Liver (tissue), 7 donors: ENCODE measurements at regions not wholly inside any gene's neighbourhood (a gene's known extent, or its start where the extent isn't known, plus 50 kb on each side); places are given as distances from the start of the nearest gene placed in this dataset.

ENCODE experiments used
- DNase-seq: peaks from one replicate; pipeline ENCODE4 v3.0.0-alpha.2; 2017; ENCODE audit warnings: low spot score
- H3K27ac ChIP-seq, 2 donors: one replicate each; pipeline ENCODE4 v1.7.0; 2013; ENCODE audit warnings: inconsistent platforms in 2 of 2, low read length in 2 of 2, control low read depth in 1 of 2, low read depth in 1 of 2, mild to moderate bottlenecking in 1 of 2
- H3K27me3 ChIP-seq, 4 donors: one replicate each; pipeline versions ENCODE4 v1.6.1 to v1.7.0; 2013; ENCODE audit warnings: low read length in 3 of 4, inconsistent platforms in 1 of 4, mild to moderate bottlenecking in 1 of 4, moderate library complexity in 1 of 4; ENCODE audit not compliant: control insufficient read depth in 4 of 4, insufficient read depth in 4 of 4
- H3K36me3 ChIP-seq, 4 donors: one replicate each; pipeline versions ENCODE4 v1.6.1 to v1.7.0; 2013; ENCODE audit warnings: low read length in 3 of 4, mild to moderate bottlenecking in 3 of 4, low read depth in 1 of 4, moderate library complexity in 1 of 4; ENCODE audit not compliant: control insufficient read depth in 4 of 4, insufficient read depth in 3 of 4
- H3K4me1 ChIP-seq, 4 donors: one replicate each; pipeline versions ENCODE4 v1.6.1 to v1.7.0; 2013; ENCODE audit warnings: low read length in 3 of 4, mild to moderate bottlenecking in 3 of 4, moderate library complexity in 1 of 4; ENCODE audit not compliant: control insufficient read depth in 4 of 4, insufficient read depth in 4 of 4
- H3K4me3 ChIP-seq, 3 donors: one replicate each; pipeline versions ENCODE4 v1.6.1 to v1.7.0; 2013; ENCODE audit warnings: low read length in 3 of 3, control low read depth in 1 of 3, low read depth in 1 of 3, mild to moderate bottlenecking in 1 of 3
- H3K9ac ChIP-seq, 2 donors: one replicate each; pipeline ENCODE4 v1.7.0; 2013; ENCODE audit warnings: low read length in 2 of 2, mild to moderate bottlenecking in 2 of 2, moderate library complexity in 2 of 2, control low read depth in 1 of 2, low read depth in 1 of 2
- H3K9me3 ChIP-seq, 4 donors: one replicate each; pipeline versions ENCODE4 v1.6.1 to v1.7.0; 2013; ENCODE audit warnings: low read length in 3 of 4; ENCODE audit not compliant: control insufficient read depth in 4 of 4
- FOXA1 ChIP-seq: IDR thresholded peaks from 2 replicates; pipeline ENCODE4 v1.6.1; 2016; ENCODE audit warnings: antibody characterized with exemption
- FOXA2 ChIP-seq: IDR thresholded peaks from 2 replicates; pipeline ENCODE4 v1.6.1; 2016; ENCODE audit warnings: antibody characterized with exemption
- HNF4A ChIP-seq, 2 donors: conservative IDR thresholded peaks; 2 replicates each; pipeline ENCODE4 v1.6.1; 2016; ENCODE audit warnings: antibody characterized with exemption in 2 of 2, mild to moderate bottlenecking in 2 of 2
- JUND ChIP-seq, 2 donors: IDR thresholded peaks; 2 replicates each; pipeline ENCODE4 v1.6.1; 2016; ENCODE audit warnings: antibody characterized with exemption in 2 of 2
- NR2F2 ChIP-seq: IDR thresholded peaks from 2 replicates; pipeline ENCODE4 v1.6.1; 2016; ENCODE audit warnings: antibody characterized with exemption
- RAD21 ChIP-seq, 2 donors: IDR thresholded peaks; 2 replicates each; pipeline ENCODE4 v1.6.1; 2016; ENCODE audit warnings: antibody characterized with exemption in 2 of 2, mild to moderate bottlenecking in 2 of 2
- REST ChIP-seq: IDR thresholded peaks from 2 replicates; pipeline ENCODE4 v1.6.1; 2016; ENCODE audit warnings: antibody characterized with exemption, mild to moderate bottlenecking
- RXRA ChIP-seq, 2 donors: IDR thresholded peaks; 2 replicates each; pipeline ENCODE4 v1.6.1; 2017 to 2018; ENCODE audit warnings: antibody characterized with exemption in 2 of 2, mild to moderate bottlenecking in 1 of 2
- SP1 ChIP-seq: IDR thresholded peaks from 2 replicates; pipeline ENCODE4 v1.6.1; 2018; ENCODE audit warnings: antibody characterized with exemption, mild to moderate bottlenecking
- TAF1 ChIP-seq: conservative IDR thresholded peaks from 2 replicates; pipeline ENCODE4 v1.6.1; 2016; ENCODE audit warnings: antibody characterized with exemption, mild to moderate bottlenecking
- YY1 ChIP-seq: IDR thresholded peaks from 2 replicates; pipeline ENCODE4 v1.6.1; 2016; ENCODE audit warnings: antibody characterized with exemption, mild to moderate bottlenecking
- ZBTB33 ChIP-seq: IDR thresholded peaks from 2 replicates; pipeline ENCODE4 v1.6.1; 2016; ENCODE audit warnings: antibody characterized with exemption
- WGBS: extraction: QIAGEN DNeasy Blood & Tissue Kit; methylation state at CpG from one replicate; pipeline ENCODE4 v1.1.7; 2013; 5-methylcytosine and 5-hydroxymethylcytosine counted together
- TF ChIP-seq, protein P1 (sequence below): IDR thresholded peaks from 2 replicates; pipeline ENCODE4 v1.6.1; 2016; ENCODE audit warnings: antibody characterized with exemption
- TF ChIP-seq, protein P2 (sequence below): IDR thresholded peaks from 2 replicates; pipeline ENCODE4 v1.6.1; 2016; ENCODE audit warnings: antibody characterized with exemption
- donor health status: healthy.
- donor health status: healthy.
- donor health status: healthy.
- donor health status: healthy.

GRCh38 chr3:168570404-168571155 lies 474.9 kb upstream of the GOLIM4 start:
- Histone ChIP-seq H3K4me3 (no peak overlapping the region), H3K4me1 (peaks cover 0 to 25% (median 8%) of the 10 kb centered on the region in 4 donors), H3K36me3 (no peaks in the 10 kb centered on the region), H3K27me3 (no peaks in the 10 kb centered on the region), H3K9ac (no peak overlapping the region), H3K27ac (peak overlapping the region; percentile 28 to 34), H3K9me3 (no peaks in the 10 kb centered on the region)
- TF ChIP-seq HNF4A (conservative IDR thresholded peaks at IDR 0.05), result peak; percentile 14 to 34
- no peak for TF ChIP-seq RXRA (IDR thresholded peaks at IDR 0.05)
- TF ChIP-seq RAD21 (IDR thresholded peaks at IDR 0.05), result no peak
- 38% methylated on average over 2 of the region's 2 CpGs for WGBS
- no peak for DNase-seq

GRCh38 chr3:168558728-168559411 lies 463.1 kb upstream of the GOLIM4 start:
- Histone ChIP-seq H3K9ac (no peak overlapping the region), H3K4me1 (no peaks in the 10 kb centered on the region), H3K9me3 (no peaks in the 10 kb centered on the region), H3K4me3 (no peak overlapping the region), H3K27me3 (no peaks in the 10 kb centered on the region), H3K36me3 (no peaks in the 10 kb centered on the region), H3K27ac (no peak overlapping the region)
- 95% methylated on average over 3 of the region's 3 CpGs for WGBS
- no peak for TF ChIP-seq SP1
- no peak for TF ChIP-seq REST
- TF ChIP-seq ZBTB33, result no peak
- TF ChIP-seq YY1, result no peak
- DNase-seq, result no peak

DNA sequence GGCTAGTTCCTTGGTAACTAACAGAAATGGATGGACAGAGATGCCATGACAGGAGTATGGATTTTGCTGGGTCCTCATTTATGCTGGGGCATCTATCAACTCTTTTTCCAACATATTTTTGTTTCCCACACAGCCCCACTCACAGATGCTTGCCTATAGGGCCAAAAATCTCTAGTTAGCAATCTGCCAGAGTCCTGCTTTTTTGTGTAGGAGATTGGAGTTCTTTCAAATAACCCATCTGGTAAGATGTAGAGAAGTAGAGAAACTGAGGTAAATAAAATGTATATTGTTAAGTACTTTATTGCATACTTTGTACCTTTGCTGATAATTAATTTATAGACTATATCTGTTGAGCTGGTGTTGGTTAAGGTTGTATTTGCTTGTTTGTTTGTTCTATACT lies 456.5 kb upstream of the GOLIM4 start:
- no peaks in the 10 kb centered on the region for H3K27me3 ChIP-seq
- no peaks in the 10 kb centered on the region for H3K9me3 ChIP-seq
- no peak for TF ChIP-seq JUND (IDR thresholded peaks at IDR 0.05)
- TF ChIP-seq ZBTB33, result no peak
- TF ChIP-seq SP1, result no peak
- TF ChIP-seq FOXA1, result no peak
- no peak for TF ChIP-seq FOXA2
- TF ChIP-seq HNF4A (conservative IDR thresholded peaks at IDR 0.05), result no peak
- TF ChIP-seq, protein P1, sequence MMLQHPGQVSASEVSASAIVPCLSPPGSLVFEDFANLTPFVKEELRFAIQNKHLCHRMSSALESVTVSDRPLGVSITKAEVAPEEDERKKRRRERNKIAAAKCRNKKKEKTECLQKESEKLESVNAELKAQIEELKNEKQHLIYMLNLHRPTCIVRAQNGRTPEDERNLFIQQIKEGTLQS, result no peak
- no peak for TF ChIP-seq YY1
- no peak for TF ChIP-seq TAF1
- no peak for TF ChIP-seq RAD21 (IDR thresholded peaks at IDR 0.05)
- no peak for TF ChIP-seq NR2F2
- no peak for TF ChIP-seq RXRA (IDR thresholded peaks at IDR 0.05)
- TF ChIP-seq, protein P2, sequence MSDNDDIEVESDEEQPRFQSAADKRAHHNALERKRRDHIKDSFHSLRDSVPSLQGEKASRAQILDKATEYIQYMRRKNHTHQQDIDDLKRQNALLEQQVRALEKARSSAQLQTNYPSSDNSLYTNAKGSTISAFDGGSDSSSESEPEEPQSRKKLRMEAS, result no peak
- no peak for DNase-seq
- H3K4me3 ChIP-seq, result no peak overlapping the region
- H3K4me1 ChIP-seq, result no peaks in the 10 kb centered on the region
- no peaks in the 10 kb centered on the region for H3K36me3 ChIP-seq
- H3K27ac ChIP-seq, result no peak overlapping the region
- no peak overlapping the region for H3K9ac ChIP-seq
